Panc1 (cell line): ENCODE measurements at regions not wholly inside any gene's neighbourhood (a gene's known extent, or its start where the extent isn't known, plus 50 kb on each side); places are given as distances from the start of the nearest gene placed in this dataset.

ENCODE experiments used
- POLR2AphosphoS5 ChIP-seq: IDR thresholded peaks from 2 replicates; pipeline ENCODE4 v1.6.1; 2012; ENCODE audit warnings: mild to moderate bottlenecking, low read depth, low read length, moderate library complexity
- TCF7L2 ChIP-seq: IDR thresholded peaks from 2 replicates; pipeline ENCODE4 v1.6.1; 2011; ENCODE audit warnings: mild to moderate bottlenecking, low read depth, low read length, inconsistent platforms
- TF ChIP-seq, protein P1 (sequence below): fragments of 450-650 bp; IDR thresholded peaks from 2 replicates; pipeline ENCODE4 v1.5.1; 2017; ENCODE audit warnings: mild to moderate bottlenecking
- TF ChIP-seq, protein P2 (sequence below), 2 experiments: IDR thresholded peaks; 2 replicates each; pipeline ENCODE4 v1.6.1; 2011 to 2012; ENCODE audit warnings: low read depth in 2 of 2, control low read depth in 1 of 2, low read length in 1 of 2, mild to moderate bottlenecking in 1 of 2, moderate library complexity in 1 of 2; ENCODE audit not compliant: insufficient read depth in 1 of 2

DNA sequence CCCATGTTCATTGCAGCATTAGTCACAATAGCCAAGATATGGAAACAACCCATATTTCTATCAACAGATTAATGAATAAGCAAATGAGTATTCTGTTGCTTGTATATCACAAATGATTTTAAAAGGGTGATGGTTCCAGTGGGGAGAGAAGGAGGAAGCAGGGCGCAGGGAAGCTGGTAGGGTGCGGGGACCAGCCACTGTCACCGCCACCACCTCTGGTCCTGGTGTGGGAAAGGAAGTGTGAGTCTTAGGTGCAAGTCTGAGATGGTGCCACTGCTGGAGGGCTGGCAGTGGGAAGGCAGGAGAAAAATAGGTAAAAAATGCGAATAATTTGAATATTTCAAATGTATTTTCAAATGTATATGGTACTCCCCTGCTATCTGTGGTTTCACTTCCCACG lies 286.8 kb upstream of the DDX53 start:
- TF ChIP-seq, protein P1, sequence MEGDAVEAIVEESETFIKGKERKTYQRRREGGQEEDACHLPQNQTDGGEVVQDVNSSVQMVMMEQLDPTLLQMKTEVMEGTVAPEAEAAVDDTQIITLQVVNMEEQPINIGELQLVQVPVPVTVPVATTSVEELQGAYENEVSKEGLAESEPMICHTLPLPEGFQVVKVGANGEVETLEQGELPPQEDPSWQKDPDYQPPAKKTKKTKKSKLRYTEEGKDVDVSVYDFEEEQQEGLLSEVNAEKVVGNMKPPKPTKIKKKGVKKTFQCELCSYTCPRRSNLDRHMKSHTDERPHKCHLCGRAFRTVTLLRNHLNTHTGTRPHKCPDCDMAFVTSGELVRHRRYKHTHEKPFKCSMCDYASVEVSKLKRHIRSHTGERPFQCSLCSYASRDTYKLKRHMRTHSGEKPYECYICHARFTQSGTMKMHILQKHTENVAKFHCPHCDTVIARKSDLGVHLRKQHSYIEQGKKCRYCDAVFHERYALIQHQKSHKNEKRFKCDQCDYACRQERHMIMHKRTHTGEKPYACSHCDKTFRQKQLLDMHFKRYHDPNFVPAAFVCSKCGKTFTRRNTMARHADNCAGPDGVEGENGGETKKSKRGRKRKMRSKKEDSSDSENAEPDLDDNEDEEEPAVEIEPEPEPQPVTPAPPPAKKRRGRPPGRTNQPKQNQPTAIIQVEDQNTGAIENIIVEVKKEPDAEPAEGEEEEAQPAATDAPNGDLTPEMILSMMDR = no peak
- TF ChIP-seq, protein P2, sequence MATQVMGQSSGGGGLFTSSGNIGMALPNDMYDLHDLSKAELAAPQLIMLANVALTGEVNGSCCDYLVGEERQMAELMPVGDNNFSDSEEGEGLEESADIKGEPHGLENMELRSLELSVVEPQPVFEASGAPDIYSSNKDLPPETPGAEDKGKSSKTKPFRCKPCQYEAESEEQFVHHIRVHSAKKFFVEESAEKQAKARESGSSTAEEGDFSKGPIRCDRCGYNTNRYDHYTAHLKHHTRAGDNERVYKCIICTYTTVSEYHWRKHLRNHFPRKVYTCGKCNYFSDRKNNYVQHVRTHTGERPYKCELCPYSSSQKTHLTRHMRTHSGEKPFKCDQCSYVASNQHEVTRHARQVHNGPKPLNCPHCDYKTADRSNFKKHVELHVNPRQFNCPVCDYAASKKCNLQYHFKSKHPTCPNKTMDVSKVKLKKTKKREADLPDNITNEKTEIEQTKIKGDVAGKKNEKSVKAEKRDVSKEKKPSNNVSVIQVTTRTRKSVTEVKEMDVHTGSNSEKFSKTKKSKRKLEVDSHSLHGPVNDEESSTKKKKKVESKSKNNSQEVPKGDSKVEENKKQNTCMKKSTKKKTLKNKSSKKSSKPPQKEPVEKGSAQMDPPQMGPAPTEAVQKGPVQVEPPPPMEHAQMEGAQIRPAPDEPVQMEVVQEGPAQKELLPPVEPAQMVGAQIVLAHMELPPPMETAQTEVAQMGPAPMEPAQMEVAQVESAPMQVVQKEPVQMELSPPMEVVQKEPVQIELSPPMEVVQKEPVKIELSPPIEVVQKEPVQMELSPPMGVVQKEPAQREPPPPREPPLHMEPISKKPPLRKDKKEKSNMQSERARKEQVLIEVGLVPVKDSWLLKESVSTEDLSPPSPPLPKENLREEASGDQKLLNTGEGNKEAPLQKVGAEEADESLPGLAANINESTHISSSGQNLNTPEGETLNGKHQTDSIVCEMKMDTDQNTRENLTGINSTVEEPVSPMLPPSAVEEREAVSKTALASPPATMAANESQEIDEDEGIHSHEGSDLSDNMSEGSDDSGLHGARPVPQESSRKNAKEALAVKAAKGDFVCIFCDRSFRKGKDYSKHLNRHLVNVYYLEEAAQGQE (IDR thresholded peaks at IDR 0.05; ENCODE audit: insufficient read depth in 1 of 2, low read depth in 2 of 2, low read length in 1 of 2) = no peak
- no peak for TF ChIP-seq TCF7L2
- TF ChIP-seq POLR2AphosphoS5 = no peak
